Stimulated activated CD8-positive, alpha-beta memory T cell treated with anti-CD3 and anti-CD28 coated beads, Interleukin-15, amount 100 ng/mL, for 1 hour (primary cell): ENCODE measurements at regions not wholly inside any gene's neighbourhood (a gene's known extent, or its start where the extent isn't known, plus 50 kb on each side); places are given as distances from the start of the nearest gene placed in this dataset.

Experiments used
- DNase-seq: peaks from one replicate; pipeline ENCODE4 v3.0.0-alpha.2; 2020; ENCODE audit warnings: low read depth

DNA sequence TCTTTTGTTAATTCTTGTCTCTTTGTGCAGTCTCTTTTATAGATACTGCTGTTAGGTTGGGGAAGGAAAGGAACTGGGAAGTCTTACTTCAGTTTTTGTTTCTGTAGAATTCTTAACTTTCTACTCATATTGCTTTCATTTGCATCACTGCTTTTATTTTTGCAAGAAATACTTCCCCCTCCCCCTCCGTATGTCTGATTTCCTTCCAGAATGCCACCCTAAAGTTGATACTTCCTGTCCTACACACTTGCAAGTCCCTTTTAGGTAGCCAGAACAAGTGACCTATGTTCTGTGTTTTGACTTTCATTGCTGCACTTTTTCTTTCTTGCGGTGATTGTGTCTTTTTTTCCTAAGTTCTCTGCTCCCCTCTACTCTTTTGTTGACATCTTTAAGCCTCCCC is 477.4 kb downstream of the RSL24D1 start:
- no peak for DNase-seq

DNA sequence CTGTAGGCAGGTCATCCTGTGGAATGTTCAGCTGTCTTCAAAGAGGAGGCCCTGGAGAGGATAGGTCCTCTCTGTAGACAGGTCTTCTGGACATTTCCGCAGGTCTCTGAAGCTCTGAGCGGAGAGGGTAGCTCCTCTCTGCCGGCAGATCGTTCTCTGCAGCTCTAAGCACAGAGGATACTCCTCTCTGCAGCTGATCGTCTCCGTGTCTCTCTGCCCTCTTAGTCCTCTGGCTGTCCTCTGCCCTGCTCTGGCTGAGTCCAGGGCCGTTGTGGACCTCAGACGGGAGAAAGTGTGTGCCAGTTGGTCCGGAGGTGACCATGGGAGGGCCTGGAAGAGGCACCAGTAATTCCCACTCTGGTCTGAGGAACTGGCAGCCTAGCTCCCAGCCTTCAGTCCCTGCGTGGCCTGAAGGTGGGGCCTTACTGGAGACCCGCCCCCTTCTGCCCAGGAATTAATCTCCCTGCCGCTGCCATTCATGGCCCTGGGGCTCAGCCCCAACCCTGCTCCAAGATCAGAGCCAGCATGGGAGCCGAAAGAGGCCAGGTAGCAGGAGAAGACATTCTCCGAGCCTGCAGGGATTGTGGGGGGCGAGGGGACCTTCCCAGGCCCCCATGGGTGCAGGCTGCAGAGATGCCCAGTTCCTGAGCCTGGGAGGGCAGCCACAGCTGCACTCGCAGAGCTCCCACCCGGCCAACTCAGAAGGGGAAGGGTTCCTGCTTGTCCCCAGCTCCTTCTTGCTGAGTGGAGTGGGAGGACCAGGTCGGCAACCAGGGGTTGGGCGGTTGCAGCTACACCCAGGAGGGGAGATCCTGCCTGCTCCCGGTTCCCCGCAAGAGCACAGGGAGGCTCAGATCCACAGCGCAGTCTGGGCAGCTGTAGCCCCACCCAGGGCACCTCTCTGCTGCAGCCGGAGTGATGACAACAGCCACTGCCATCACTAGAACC is 488.7 kb downstream of the RSL24D1 start:
- DNase-seq, result no peak

DNA sequence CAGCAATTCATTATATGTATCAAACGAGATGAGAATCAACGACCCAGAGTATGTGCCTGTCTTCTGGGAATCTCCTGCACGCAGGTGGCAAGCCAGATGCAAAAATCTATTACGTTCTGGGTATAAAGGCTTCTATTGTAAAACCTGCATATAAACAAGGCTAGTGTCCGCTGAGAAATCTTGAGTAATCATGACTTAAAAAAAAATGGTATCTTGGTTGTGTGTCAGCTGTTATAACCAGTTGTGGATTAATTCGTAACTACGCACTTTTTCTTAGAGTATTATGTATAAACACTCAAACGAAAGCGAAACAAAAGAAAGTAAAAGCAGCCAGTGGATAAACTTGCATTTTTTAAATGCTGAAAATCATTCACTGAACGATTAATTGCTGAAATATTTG is 509.1 kb downstream of the RSL24D1 start:
- no peak for DNase-seq
